MM.1S (cell line): ENCODE measurements at regions not wholly inside any gene's neighbourhood (a gene's known extent, or its start where the extent isn't known, plus 50 kb on each side); places are given as distances from the start of the nearest gene placed in this dataset.

Experiments used
- CTCF ChIP-seq: fragments of 300-600 bp; sonication (generic); IDR thresholded peaks from 2 replicates; pipeline ENCODE4 v1.5.1; 2016; ENCODE audit warnings: antibody characterized with exemption, low read length, mixed read lengths
- EZH2 ChIP-seq: fragments of 300-600 bp; sonication (generic); optimal IDR thresholded peaks from 2 replicates; pipeline ENCODE3; 2017; ENCODE audit warnings: low read depth, mild to moderate bottlenecking, antibody characterized with exemption, low read length, mixed read lengths

- TF ChIP-seq CTCF (no peak), EZH2 (no peak)
These were observed 967.2 kb downstream of the XPNPEP1 start for GRCh38 chr10:108956149-108956548.
